Endothelial cell of umbilical vein (primary cell): ENCODE measurements at regions not wholly inside any gene's neighbourhood (a gene's known extent, or its start where the extent isn't known, plus 50 kb on each side); places are given as distances from the start of the nearest gene placed in this dataset.

Experiments
- BruUV-seq: library from RNA; stranded (reverse); fragments of 400-500 nt; replicated peaks from 2 replicates; lab custom pipeline; 2021; lab: Mats Ljungman, UMichigan
- CTCF ChIA-PET: fragments of 300-600, 350-600 bp; sonication (Branson Sonifier 250); formaldehyde crosslinking; loops from one replicate; lab custom pipeline; 2021; ENCODE audit warnings: antibody characterized with exemption, inconsistent platforms; lab: Charles Lee
- POLR2A ChIA-PET: fragments of 300-600, 350-600 bp; sonication (Branson Sonifier 250); formaldehyde crosslinking; loops from one replicate; lab custom pipeline; 2021; ENCODE audit warnings: antibody characterized with exemption, inconsistent platforms; lab: Charles Lee
- DNase-seq: peaks from one replicate; pipeline ENCODE4 v3.0.0-alpha.2; 2011; ENCODE audit warnings: low read depth, low spot score
- FAIRE-seq: peaks from 2 replicates; lab custom pipeline; 2011; peaks lifted over from hg19 to GRCh38; lab: Jason Lieb, UNC
- H2AFZ ChIP-seq: 2 replicates; pipeline ENCODE4 v1.6.0; 2012; ENCODE audit warnings: low read depth, low read length, control low read depth, inconsistent platforms
- H3K27ac ChIP-seq: 2 replicates; pipeline ENCODE4 v1.5.1; 2011; ENCODE audit warnings: low read depth, mild to moderate bottlenecking, control low read depth, low read length, moderate library complexity; ENCODE audit not compliant: insufficient read depth
- H3K27me3 ChIP-seq, 2 experiments: 2 replicates each; pipeline versions ENCODE4 v1.6.0 to v1.6.1; 2011; ENCODE audit warnings: low read length in 2 of 2, mixed read lengths in 1 of 2; ENCODE audit not compliant: control insufficient read depth in 2 of 2, insufficient read depth in 2 of 2
- H3K36me3 ChIP-seq, 2 experiments: 2 replicates in 1 of 2; 3 replicates in 1 of 2; pipeline ENCODE4 v1.5.1; 2011; ENCODE audit warnings: low read length in 2 of 2, mild to moderate bottlenecking in 1 of 2, moderate library complexity in 1 of 2; ENCODE audit not compliant: control insufficient read depth in 2 of 2, insufficient read depth in 2 of 2; ENCODE audit errors: extremely low read depth in 1 of 2
- H3K4me1 ChIP-seq: 3 replicates; pipeline ENCODE4 v1.5.1; 2011; ENCODE audit warnings: mild to moderate bottlenecking, low read length; ENCODE audit not compliant: control insufficient read depth, insufficient read depth; ENCODE audit errors: extremely low read depth
- H3K4me2 ChIP-seq: 2 replicates; pipeline ENCODE4 v1.6.1; 2011; ENCODE audit warnings: low read length, control low read depth, mixed read lengths; ENCODE audit not compliant: insufficient read depth
- H3K4me3 ChIP-seq, 3 experiments: fragments of 200-600 bp in 1 of 3; sonication (generic), shearing (Covaris generic) in 1 of 3; replicated peaks in 1 of 3; 2 replicates each; pipeline ENCODE4 v1.5.1; 2011 to 2016; ENCODE audit warnings: control low read depth in 3 of 3, low read length in 3 of 3, mild to moderate bottlenecking in 2 of 3, inconsistent platforms in 1 of 3, low read depth in 1 of 3, moderate library complexity in 1 of 3; ENCODE audit not compliant: insufficient read depth in 1 of 3
- H3K79me2 ChIP-seq: 2 replicates; pipeline ENCODE4 v1.6.0; 2012; ENCODE audit warnings: low read length, inconsistent platforms; ENCODE audit not compliant: control insufficient read depth, insufficient read depth
- H3K9ac ChIP-seq: replicated peaks from 2 replicates; pipeline ENCODE3; 2011; ENCODE audit warnings: low read length, control low read depth; ENCODE audit not compliant: insufficient read depth; ENCODE audit errors: extremely low read depth
- H3K9me1 ChIP-seq: replicated peaks from 3 replicates; pipeline ENCODE4 v1.6.0; 2011; ENCODE audit warnings: mild to moderate bottlenecking, low read length; ENCODE audit not compliant: control insufficient read depth, insufficient read depth; ENCODE audit errors: extremely low read depth
- H3K9me3 ChIP-seq: replicated peaks from 2 replicates; pipeline ENCODE4 v1.5.1; 2012; ENCODE audit warnings: low read length, inconsistent platforms; ENCODE audit not compliant: control insufficient read depth, insufficient read depth
- H4K20me1 ChIP-seq: replicated peaks from 2 replicates; pipeline ENCODE3; 2011; ENCODE audit warnings: mild to moderate bottlenecking, low read length; ENCODE audit not compliant: control insufficient read depth, insufficient read depth; ENCODE audit errors: extremely low read depth
- CTCF ChIP-seq, 2 donors: IDR thresholded peaks; 1 replicate in 1 of 2; 2 replicates in 1 of 2; pipeline ENCODE4 v1.5.1; 2011; ENCODE audit warnings: low read length in 2 of 2, mild to moderate bottlenecking in 2 of 2, moderate library complexity in 2 of 2, control low read depth in 1 of 2, inconsistent platforms in 1 of 2, low read depth in 1 of 2; ENCODE audit not compliant: insufficient read depth in 1 of 2; ENCODE audit errors: extremely low read depth in 1 of 2
- EZH2 ChIP-seq: IDR thresholded peaks from 2 replicates; pipeline ENCODE4 v1.6.1; 2012; ENCODE audit warnings: borderline replicate concordance, low read depth, mild to moderate bottlenecking, moderate library complexity, low read length, inconsistent platforms; ENCODE audit not compliant: severe bottlenecking
- FOS ChIP-seq: IDR thresholded peaks from 2 replicates; pipeline ENCODE4 v1.6.1; 2011; ENCODE audit warnings: mild to moderate bottlenecking, low read length, moderate library complexity, borderline replicate concordance; ENCODE audit not compliant: insufficient read depth
- GATA2 ChIP-seq: IDR thresholded peaks from 2 replicates; pipeline ENCODE4 v1.7.0; 2011; ENCODE audit warnings: low read depth, mild to moderate bottlenecking, moderate library complexity, mixed read lengths, low read length; ENCODE audit not compliant: insufficient read length, insufficient read depth
- JUN ChIP-seq: IDR thresholded peaks from 2 replicates; pipeline ENCODE4 v1.6.1; 2011; ENCODE audit warnings: borderline replicate concordance, low read depth; ENCODE audit not compliant: insufficient read length, insufficient read depth
- MAX ChIP-seq: IDR thresholded peaks from 2 replicates; pipeline ENCODE4 v1.6.1; 2011; ENCODE audit not compliant: insufficient read depth, insufficient read length
- MYC ChIP-seq: IDR thresholded peaks from one replicate; pipeline ENCODE4 v1.6.1; 2011; ENCODE audit warnings: mild to moderate bottlenecking, low read depth, low read length
- POLR2A ChIP-seq: IDR thresholded peaks from 2 replicates; pipeline ENCODE4 v1.6.1; 2012; ENCODE audit warnings: low read depth, mild to moderate bottlenecking, control low read depth, low read length
- POLR2AphosphoS5 ChIP-seq: IDR thresholded peaks from 2 replicates; pipeline ENCODE4 v1.6.1; 2012; ENCODE audit warnings: low read depth, mild to moderate bottlenecking, control low read depth, low read length, moderate library complexity; ENCODE audit not compliant: insufficient read depth
- dilution Hi-C: fragments of 300-500 bp; cut with MboI; formaldehyde crosslinking; loops from one replicate; pipeline ENCODE4 v1.15.0; 2019; ENCODE audit warnings: low sequenced_read_pairs; ENCODE audit not compliant: extremely low pct_ligation_motif_present
- intact Hi-C: fragments of 100-400 bp; cut with micrococcal nuclease; formaldehyde crosslinking; loops from one replicate; pipeline ENCODE4 v1.10.0; 2022

GRCh38 chr15:89397653-89398023 lies 63.0 kb upstream of the POLG start:
- H4K20me1 ChIP-seq, result no peaks in the 10 kb centered on the region
- no peaks in the 10 kb centered on the region for H3K4me1 ChIP-seq
- no peak for TF ChIP-seq FOS
- TF ChIP-seq GATA2, result no peak
- no peak for TF ChIP-seq CTCF (IDR thresholded peaks at IDR 0.05; ENCODE audit: extremely low read depth in 1 of 2, insufficient read depth in 1 of 2, low read depth in 1 of 2, low read length in 2 of 2)
- no peak for TF ChIP-seq EZH2
- no peak for TF ChIP-seq MYC
- TF ChIP-seq POLR2AphosphoS5, result no peak
- no peak for TF ChIP-seq JUN
- TF ChIP-seq POLR2A, result no peak
- TF ChIP-seq MAX, result no peak
- H3K36me3 ChIP-seq, result no peaks in the 10 kb centered on the region
- DNase-seq (no peak), FAIRE-seq (no peak)
- intact Hi-C loops (no loop called here), dilution Hi-C loops (no loop called here)
- H3K27ac ChIP-seq, result no peak overlapping the region
- H3K9me1 ChIP-seq, result no peaks in the 10 kb centered on the region
- H3K4me3 ChIP-seq, result no peak overlapping the region
- H3K4me2 ChIP-seq, result no peak overlapping the region
- H3K9ac ChIP-seq, result no peak overlapping the region
- CTCF ChIA-PET, result no interaction called here
- no peaks in the 10 kb centered on the region for H3K9me3 ChIP-seq
- peaks cover 83 to 96% of the 10 kb centered on the region in 2 experiments for H3K27me3 ChIP-seq
- no peak overlapping the region for H2AFZ ChIP-seq
- POLR2A ChIA-PET, result no interaction called here
- no TSS peak for BruUV-seq
- H3K79me2 ChIP-seq, result no peaks in the 10 kb centered on the region
